GM23338 (cell line): ENCODE measurements at regions not wholly inside any gene's neighbourhood (a gene's known extent, or its start where the extent isn't known, plus 50 kb on each side); places are given as distances from the start of the nearest gene placed in this dataset.
A peak's percentile ranks its signal among the peaks of the same experiment; 100 is the strongest.

Source experiments
- ATAC-seq: fragments of 200-7000 bp; cut with Tn5 transposase; 3 replicates; pipeline ENCODE4 v1.9.1; 2020
- DNase-seq: peaks from one replicate; pipeline ENCODE4 v3.0.0-alpha.2; 2015; ENCODE audit warnings: low spot score
- H2AFZ ChIP-seq: fragments of 200-600 bp; sonication (generic); 2 replicates; pipeline ENCODE4 v1.8.0; 2016; ENCODE audit warnings: antibody characterized with exemption, mild to moderate bottlenecking, moderate library complexity
- H3F3A ChIP-seq: fragments of 200-600 bp; sonication (generic); replicated peaks from 2 replicates; pipeline ENCODE4 v1.8.0; 2017; ENCODE audit warnings: antibody characterized with exemption, mixed run types, low read depth
- H3K27ac ChIP-seq: fragments of 200-600 bp; sonication (generic); 2 replicates; pipeline ENCODE4 v1.6.1; 2016; ENCODE audit warnings: low read depth
- H3K27me3 ChIP-seq: fragments of 200-600 bp; sonication (generic); 2 replicates; pipeline ENCODE4 v1.8.0; 2016; ENCODE audit warnings: mild to moderate bottlenecking, mixed run types, moderate library complexity; ENCODE audit not compliant: insufficient read depth
- H3K36me3 ChIP-seq: fragments of 200-600 bp; sonication (generic); 2 replicates; pipeline ENCODE4 v1.8.0; 2016; ENCODE audit warnings: mild to moderate bottlenecking; ENCODE audit not compliant: insufficient read depth
- H3K4me1 ChIP-seq: fragments of 200-600 bp; sonication (generic); 2 replicates; pipeline ENCODE4 v1.8.0; 2016; ENCODE audit warnings: mild to moderate bottlenecking, moderate library complexity; ENCODE audit not compliant: insufficient read depth
- H3K4me2 ChIP-seq: fragments of 200-600 bp; sonication (generic); 2 replicates; pipeline ENCODE4 v1.7.1; 2017; ENCODE audit warnings: mixed run types
- H3K4me3 ChIP-seq: fragments of 200-600 bp; sonication (generic); 2 replicates; pipeline ENCODE4 v1.6.1; 2016; ENCODE audit warnings: mixed run types
- H3K79me2 ChIP-seq: fragments of 200-600 bp; sonication (generic); replicated peaks from 2 replicates; pipeline ENCODE4 v1.8.0; 2017; ENCODE audit warnings: mild to moderate bottlenecking; ENCODE audit not compliant: insufficient read depth
- H3K9me2 ChIP-seq: fragments of 200-600 bp; sonication (generic); 2 replicates; pipeline ENCODE4 v1.8.0; 2017; ENCODE audit not compliant: insufficient read depth
- H4K20me1 ChIP-seq: fragments of 200-600 bp; sonication (generic); replicated peaks from 2 replicates; pipeline ENCODE4 v1.8.0; 2017; ENCODE audit warnings: mild to moderate bottlenecking; ENCODE audit not compliant: insufficient read depth
- H3K27ac Mint-ChIP-seq: 2 replicates; pipeline ENCODE4 v1.8.0; 2020; ENCODE audit warnings: inconsistent platforms, mild to moderate bottlenecking, moderate library complexity, mixed read lengths
- H3K27me3 Mint-ChIP-seq: 3 replicates; pipeline ENCODE4 v1.8.0; 2022; ENCODE audit warnings: low read depth, mild to moderate bottlenecking, moderate library complexity, mixed read lengths, inconsistent platforms; ENCODE audit not compliant: insufficient read depth, poor library complexity
- H3K36me3 Mint-ChIP-seq: 3 replicates; pipeline ENCODE4 v1.8.0; 2021; ENCODE audit warnings: low read depth, mild to moderate bottlenecking, inconsistent platforms, moderate library complexity, mixed read lengths
- H3K4me1 Mint-ChIP-seq: 3 replicates; pipeline ENCODE4 v1.8.0; 2020; ENCODE audit warnings: mild to moderate bottlenecking, inconsistent platforms, mixed read lengths
- H3K4me3 Mint-ChIP-seq: 3 replicates; pipeline ENCODE4 v1.8.0; 2021; ENCODE audit warnings: moderate library complexity, mild to moderate bottlenecking, inconsistent platforms, mixed read lengths
- H3K9me3 Mint-ChIP-seq: 3 replicates; pipeline ENCODE4 v1.8.0; 2020; ENCODE audit warnings: moderate library complexity, mild to moderate bottlenecking, inconsistent platforms, mixed read lengths
- CREB1 ChIP-seq: fragments of 250-450 bp; sonication (Bioruptor Pico); IDR thresholded peaks from 2 replicates; pipeline ENCODE4 v1.5.0; 2020; ENCODE audit warnings: low read depth, mild to moderate bottlenecking, moderate library complexity
- CTCF ChIP-seq, 2 experiments: fragments of 200-600 bp in 1 of 2; sonication (generic) in 1 of 2; conservative IDR thresholded peaks; 2 replicates each; pipeline versions ENCODE4 v1.5.1 to v1.6.1; 2016 to 2017; ENCODE audit warnings: antibody characterized with exemption in 2 of 2, low read depth in 2 of 2, mild to moderate bottlenecking in 2 of 2, moderate library complexity in 1 of 2
- EZH2 ChIP-seq: fragments of 200-600 bp; sonication (generic); IDR thresholded peaks from one replicate; pipeline ENCODE4 v1.8.0; 2017; ENCODE audit warnings: antibody characterized with exemption, mild to moderate bottlenecking, low read depth; ENCODE audit not compliant: unreplicated experiment
- EZH2phosphoT487 ChIP-seq: fragments of 200-600 bp; sonication (generic); IDR thresholded peaks from one replicate; pipeline ENCODE4 v1.8.1; 2018; ENCODE audit warnings: antibody characterized with exemption; ENCODE audit not compliant: unreplicated experiment
- NANOG ChIP-seq: IDR thresholded peaks from 2 replicates; pipeline ENCODE4 v1.6.1; 2016; ENCODE audit warnings: antibody characterized with exemption, borderline replicate concordance
- POLR2AphosphoS5 ChIP-seq: IDR thresholded peaks from 2 replicates; pipeline ENCODE4 v1.6.1; 2016; ENCODE audit warnings: antibody characterized with exemption, low read depth
- STAT1 ChIP-seq: IDR thresholded peaks from one replicate; pipeline ENCODE4 v1.6.1; 2016; ENCODE audit warnings: antibody characterized with exemption; ENCODE audit not compliant: unreplicated experiment
- ZNF331 ChIP-seq: fragments of 250-450 bp; sonication (Bioruptor Pico); IDR thresholded peaks from 2 replicates; pipeline ENCODE4 v1.5.0; 2020; ENCODE audit warnings: low read depth, mild to moderate bottlenecking, moderate library complexity

- H3K36me3 Mint-ChIP-seq, result no peaks in the 10 kb centered on the region
- TF ChIP-seq EZH2phosphoT487 (no peak), EZH2 (no peak), STAT1 (no peak), CTCF (conservative IDR thresholded peaks at IDR 0.05; ENCODE audit: low read depth in 2 of 2) (no peak), ZNF331 (CRISPR knock-in tag) (no peak), CREB1 (CRISPR knock-in tag) (no peak), POLR2AphosphoS5 (no peak)
- no peak overlapping the region for H3K4me3 ChIP-seq
Measured at GRCh38 chr10:78231327-78231726, 197.7 kb downstream of the RPS24 start.

DNA sequence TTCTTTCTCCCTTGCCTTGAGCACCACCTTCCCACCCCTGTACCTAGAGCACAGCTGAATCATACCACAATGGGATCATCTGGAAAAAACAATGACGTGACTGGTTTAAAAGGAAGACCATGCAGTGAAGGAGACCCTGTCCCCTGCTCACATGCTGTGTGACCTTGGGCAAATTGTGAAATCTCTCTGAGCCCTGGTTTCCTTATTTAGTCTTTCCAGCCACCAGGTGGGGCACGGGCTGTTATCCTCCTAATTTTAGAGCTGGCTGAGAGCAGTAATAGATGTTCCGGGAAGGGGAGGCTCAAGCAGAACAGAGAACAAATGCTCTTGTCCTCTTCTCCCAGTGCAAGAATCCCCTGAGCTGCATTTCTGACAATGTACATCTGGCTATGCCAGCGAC is 198.3 kb downstream of the RPS24 start:
- H3K9me2 ChIP-seq, result no peaks in the 10 kb centered on the region; the same call in 1 of the 2 replicates
- H3K4me1 ChIP-seq, result no peaks in the 10 kb centered on the region
- peaks cover 2% of the 10 kb centered on the region for H3K27me3 Mint-ChIP-seq
- ATAC-seq, result peak; percentile 51
- no peaks in the 10 kb centered on the region for H4K20me1 ChIP-seq
- H3K4me3 Mint-ChIP-seq, result no peak overlapping the region
- no peaks in the 10 kb centered on the region for H3K36me3 ChIP-seq
- no peak overlapping the region for H3K4me3 ChIP-seq
- no peaks in the 10 kb centered on the region for H3K79me2 ChIP-seq
- H3K27me3 ChIP-seq, result no peaks in the 10 kb centered on the region
- H3K36me3 Mint-ChIP-seq, result no peaks in the 10 kb centered on the region
- H3K9me3 Mint-ChIP-seq, result no peaks in the 10 kb centered on the region
- no peak overlapping the region for H2AFZ ChIP-seq
- peak; percentile 47 for DNase-seq
- TF ChIP-seq CTCF (conservative IDR thresholded peaks at IDR 0.05; ENCODE audit: low read depth in 2 of 2) (peak; percentile 41 to 54), NANOG (no peak)
- no peak overlapping the region for H3K27ac Mint-ChIP-seq
- H3K27ac ChIP-seq, result no peak overlapping the region
- H3K4me1 Mint-ChIP-seq, result no peaks in the 10 kb centered on the region
- no peaks in the 10 kb centered on the region for H3F3A ChIP-seq
- no peak overlapping the region for H3K4me2 ChIP-seq

More at GRCh38 chr10:78231327-78231726, 197.7 kb downstream of the RPS24 start:
- H3K27me3 ChIP-seq, result no peaks in the 10 kb centered on the region
- no peaks in the 10 kb centered on the region for H3K4me1 ChIP-seq
- H3K27ac ChIP-seq, result no peak overlapping the region
- Mint-ChIP-seq H3K4me1 (no peaks in the 10 kb centered on the region), H3K27me3 (peaks cover 2% of the 10 kb centered on the region), H3K9me3 (no peaks in the 10 kb centered on the region), H3K27ac (no peak overlapping the region), H3K4me3 (no peak overlapping the region)
- H3K9me2 ChIP-seq, result peaks cover 5% of the 10 kb centered on the region
- no peaks in the 10 kb centered on the region for H3K36me3 ChIP-seq
- H3K79me2 ChIP-seq, result no peaks in the 10 kb centered on the region
- H2AFZ ChIP-seq, result no peak overlapping the region
- H3F3A ChIP-seq, result no peaks in the 10 kb centered on the region
- no peak for DNase-seq
- H3K4me2 ChIP-seq, result no peak overlapping the region
- no peaks in the 10 kb centered on the region for H4K20me1 ChIP-seq
- no peak for ATAC-seq
